GM23338 (cell line): ENCODE measurements at regions not wholly inside any gene's neighbourhood (a gene's known extent, or its start where the extent isn't known, plus 50 kb on each side); places are given as distances from the start of the nearest gene placed in this dataset.

Source experiments
- ATAC-seq: fragments of 200-7000 bp; cut with Tn5 transposase; 3 replicates; pipeline ENCODE4 v1.9.1; 2020
- DNase-seq: peaks from one replicate; pipeline ENCODE4 v3.0.0-alpha.2; 2015; ENCODE audit warnings: low spot score
- H2AFZ ChIP-seq: fragments of 200-600 bp; sonication (generic); 2 replicates; pipeline ENCODE4 v1.8.0; 2016; ENCODE audit warnings: antibody characterized with exemption, mild to moderate bottlenecking, moderate library complexity
- H3F3A ChIP-seq: fragments of 200-600 bp; sonication (generic); replicated peaks from 2 replicates; pipeline ENCODE4 v1.8.0; 2017; ENCODE audit warnings: antibody characterized with exemption, mixed run types, low read depth
- H3K27ac ChIP-seq: fragments of 200-600 bp; sonication (generic); 2 replicates; pipeline ENCODE4 v1.6.1; 2016; ENCODE audit warnings: low read depth
- H3K27me3 ChIP-seq: fragments of 200-600 bp; sonication (generic); 2 replicates; pipeline ENCODE4 v1.8.0; 2016; ENCODE audit warnings: mild to moderate bottlenecking, mixed run types, moderate library complexity; ENCODE audit not compliant: insufficient read depth
- H3K36me3 ChIP-seq: fragments of 200-600 bp; sonication (generic); 2 replicates; pipeline ENCODE4 v1.8.0; 2016; ENCODE audit warnings: mild to moderate bottlenecking; ENCODE audit not compliant: insufficient read depth
- H3K4me1 ChIP-seq: fragments of 200-600 bp; sonication (generic); 2 replicates; pipeline ENCODE4 v1.8.0; 2016; ENCODE audit warnings: mild to moderate bottlenecking, moderate library complexity; ENCODE audit not compliant: insufficient read depth
- H3K4me2 ChIP-seq: fragments of 200-600 bp; sonication (generic); 2 replicates; pipeline ENCODE4 v1.7.1; 2017; ENCODE audit warnings: mixed run types
- H3K4me3 ChIP-seq: fragments of 200-600 bp; sonication (generic); 2 replicates; pipeline ENCODE4 v1.6.1; 2016; ENCODE audit warnings: mixed run types
- H3K79me2 ChIP-seq: fragments of 200-600 bp; sonication (generic); replicated peaks from 2 replicates; pipeline ENCODE4 v1.8.0; 2017; ENCODE audit warnings: mild to moderate bottlenecking; ENCODE audit not compliant: insufficient read depth
- H3K9me2 ChIP-seq: fragments of 200-600 bp; sonication (generic); 2 replicates; pipeline ENCODE4 v1.8.0; 2017; ENCODE audit not compliant: insufficient read depth
- H4K20me1 ChIP-seq: fragments of 200-600 bp; sonication (generic); replicated peaks from 2 replicates; pipeline ENCODE4 v1.8.0; 2017; ENCODE audit warnings: mild to moderate bottlenecking; ENCODE audit not compliant: insufficient read depth
- H3K27ac Mint-ChIP-seq: 2 replicates; pipeline ENCODE4 v1.8.0; 2020; ENCODE audit warnings: inconsistent platforms, mild to moderate bottlenecking, moderate library complexity, mixed read lengths
- H3K27me3 Mint-ChIP-seq: 3 replicates; pipeline ENCODE4 v1.8.0; 2022; ENCODE audit warnings: low read depth, mild to moderate bottlenecking, moderate library complexity, mixed read lengths, inconsistent platforms; ENCODE audit not compliant: insufficient read depth, poor library complexity
- H3K36me3 Mint-ChIP-seq: 3 replicates; pipeline ENCODE4 v1.8.0; 2021; ENCODE audit warnings: low read depth, mild to moderate bottlenecking, inconsistent platforms, moderate library complexity, mixed read lengths
- H3K4me1 Mint-ChIP-seq: 3 replicates; pipeline ENCODE4 v1.8.0; 2020; ENCODE audit warnings: mild to moderate bottlenecking, inconsistent platforms, mixed read lengths
- H3K4me3 Mint-ChIP-seq: 3 replicates; pipeline ENCODE4 v1.8.0; 2021; ENCODE audit warnings: moderate library complexity, mild to moderate bottlenecking, inconsistent platforms, mixed read lengths
- H3K9me3 Mint-ChIP-seq: 3 replicates; pipeline ENCODE4 v1.8.0; 2020; ENCODE audit warnings: moderate library complexity, mild to moderate bottlenecking, inconsistent platforms, mixed read lengths
- CREB1 ChIP-seq: fragments of 250-450 bp; sonication (Bioruptor Pico); IDR thresholded peaks from 2 replicates; pipeline ENCODE4 v1.5.0; 2020; ENCODE audit warnings: low read depth, mild to moderate bottlenecking, moderate library complexity
- EZH2 ChIP-seq: fragments of 200-600 bp; sonication (generic); IDR thresholded peaks from one replicate; pipeline ENCODE4 v1.8.0; 2017; ENCODE audit warnings: antibody characterized with exemption, mild to moderate bottlenecking, low read depth; ENCODE audit not compliant: unreplicated experiment
- EZH2phosphoT487 ChIP-seq: fragments of 200-600 bp; sonication (generic); IDR thresholded peaks from one replicate; pipeline ENCODE4 v1.8.1; 2018; ENCODE audit warnings: antibody characterized with exemption; ENCODE audit not compliant: unreplicated experiment
- JUNB ChIP-seq: IDR thresholded peaks from one replicate; pipeline ENCODE4 v1.6.1; 2016; ENCODE audit warnings: antibody characterized with exemption; ENCODE audit not compliant: unreplicated experiment
- NANOG ChIP-seq: IDR thresholded peaks from 2 replicates; pipeline ENCODE4 v1.6.1; 2016; ENCODE audit warnings: antibody characterized with exemption, borderline replicate concordance
- POLR2AphosphoS5 ChIP-seq: IDR thresholded peaks from 2 replicates; pipeline ENCODE4 v1.6.1; 2016; ENCODE audit warnings: antibody characterized with exemption, low read depth
- STAT1 ChIP-seq: IDR thresholded peaks from one replicate; pipeline ENCODE4 v1.6.1; 2016; ENCODE audit warnings: antibody characterized with exemption; ENCODE audit not compliant: unreplicated experiment
- ZNF114 ChIP-seq: fragments of 250-450 bp; sonication (Bioruptor Pico); IDR thresholded peaks from 2 replicates; pipeline ENCODE4 v1.5.0; 2020; ENCODE audit warnings: mild to moderate bottlenecking, moderate library complexity
- ZNF331 ChIP-seq: fragments of 250-450 bp; sonication (Bioruptor Pico); IDR thresholded peaks from 2 replicates; pipeline ENCODE4 v1.5.0; 2020; ENCODE audit warnings: low read depth, mild to moderate bottlenecking, moderate library complexity
- TF ChIP-seq, protein P1 (sequence below): IDR thresholded peaks from one replicate; pipeline ENCODE4 v1.6.1; 2018; ENCODE audit warnings: antibody characterized with exemption; ENCODE audit not compliant: unreplicated experiment
- TF ChIP-seq, protein P2 (sequence below), 2 experiments: fragments of 200-600 bp in 1 of 2; sonication (generic) in 1 of 2; conservative IDR thresholded peaks; 2 replicates each; pipeline versions ENCODE4 v1.5.1 to v1.6.1; 2016 to 2017; ENCODE audit warnings: antibody characterized with exemption in 2 of 2, low read depth in 2 of 2, mild to moderate bottlenecking in 2 of 2, moderate library complexity in 1 of 2
- TF ChIP-seq, protein P3 (sequence below): IDR thresholded peaks from 2 replicates; pipeline ENCODE4 v1.6.1; 2016; ENCODE audit warnings: antibody characterized with exemption
- TF ChIP-seq, protein P4 (sequence below): fragments of 250-450 bp; sonication (Bioruptor Pico); IDR thresholded peaks from 2 replicates; pipeline ENCODE4 v1.5.0; 2020; ENCODE audit warnings: mild to moderate bottlenecking, moderate library complexity

DNA sequence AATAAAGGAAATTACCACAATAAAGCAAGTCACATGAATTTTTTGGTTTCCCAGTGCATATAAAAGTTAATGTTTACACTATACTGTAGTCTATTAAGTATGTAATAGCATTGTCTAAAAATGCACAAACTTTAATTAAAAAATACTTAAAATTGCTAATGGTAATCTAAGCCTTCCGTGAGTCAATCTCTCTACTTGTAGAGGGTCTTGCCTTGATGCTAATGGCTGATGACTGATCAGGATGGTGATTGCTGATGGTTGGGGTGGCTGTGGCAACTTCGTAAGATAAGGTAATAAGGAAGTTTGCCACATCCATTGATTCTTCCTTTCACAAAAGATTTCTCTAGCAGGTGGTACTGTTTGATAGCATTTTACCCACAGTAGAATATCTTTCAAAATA lies 466.6 kb upstream of the PROX1 start:
- no peaks in the 10 kb centered on the region; the same call in 2 of the 3 replicates for H3K4me1 Mint-ChIP-seq
- Histone ChIP-seq H3K36me3 (no peaks in the 10 kb centered on the region), H3F3A (no peaks in the 10 kb centered on the region), H3K9me2 (peaks cover 6% of the 10 kb centered on the region; the same call in 1 of the 2 replicates), H3K4me3 (no peak overlapping the region), H2AFZ (no peak overlapping the region), H3K4me1 (no peaks in the 10 kb centered on the region), H3K79me2 (no peaks in the 10 kb centered on the region), H3K27ac (no peak overlapping the region), H3K27me3 (no peaks in the 10 kb centered on the region), H4K20me1 (no peaks in the 10 kb centered on the region), H3K4me2 (no peak overlapping the region)
- H3K36me3 Mint-ChIP-seq, result no peaks in the 10 kb centered on the region
- ATAC-seq, result no peak
- TF ChIP-seq, protein P1, sequence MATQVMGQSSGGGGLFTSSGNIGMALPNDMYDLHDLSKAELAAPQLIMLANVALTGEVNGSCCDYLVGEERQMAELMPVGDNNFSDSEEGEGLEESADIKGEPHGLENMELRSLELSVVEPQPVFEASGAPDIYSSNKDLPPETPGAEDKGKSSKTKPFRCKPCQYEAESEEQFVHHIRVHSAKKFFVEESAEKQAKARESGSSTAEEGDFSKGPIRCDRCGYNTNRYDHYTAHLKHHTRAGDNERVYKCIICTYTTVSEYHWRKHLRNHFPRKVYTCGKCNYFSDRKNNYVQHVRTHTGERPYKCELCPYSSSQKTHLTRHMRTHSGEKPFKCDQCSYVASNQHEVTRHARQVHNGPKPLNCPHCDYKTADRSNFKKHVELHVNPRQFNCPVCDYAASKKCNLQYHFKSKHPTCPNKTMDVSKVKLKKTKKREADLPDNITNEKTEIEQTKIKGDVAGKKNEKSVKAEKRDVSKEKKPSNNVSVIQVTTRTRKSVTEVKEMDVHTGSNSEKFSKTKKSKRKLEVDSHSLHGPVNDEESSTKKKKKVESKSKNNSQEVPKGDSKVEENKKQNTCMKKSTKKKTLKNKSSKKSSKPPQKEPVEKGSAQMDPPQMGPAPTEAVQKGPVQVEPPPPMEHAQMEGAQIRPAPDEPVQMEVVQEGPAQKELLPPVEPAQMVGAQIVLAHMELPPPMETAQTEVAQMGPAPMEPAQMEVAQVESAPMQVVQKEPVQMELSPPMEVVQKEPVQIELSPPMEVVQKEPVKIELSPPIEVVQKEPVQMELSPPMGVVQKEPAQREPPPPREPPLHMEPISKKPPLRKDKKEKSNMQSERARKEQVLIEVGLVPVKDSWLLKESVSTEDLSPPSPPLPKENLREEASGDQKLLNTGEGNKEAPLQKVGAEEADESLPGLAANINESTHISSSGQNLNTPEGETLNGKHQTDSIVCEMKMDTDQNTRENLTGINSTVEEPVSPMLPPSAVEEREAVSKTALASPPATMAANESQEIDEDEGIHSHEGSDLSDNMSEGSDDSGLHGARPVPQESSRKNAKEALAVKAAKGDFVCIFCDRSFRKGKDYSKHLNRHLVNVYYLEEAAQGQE, result no peak
- TF ChIP-seq, protein P2, sequence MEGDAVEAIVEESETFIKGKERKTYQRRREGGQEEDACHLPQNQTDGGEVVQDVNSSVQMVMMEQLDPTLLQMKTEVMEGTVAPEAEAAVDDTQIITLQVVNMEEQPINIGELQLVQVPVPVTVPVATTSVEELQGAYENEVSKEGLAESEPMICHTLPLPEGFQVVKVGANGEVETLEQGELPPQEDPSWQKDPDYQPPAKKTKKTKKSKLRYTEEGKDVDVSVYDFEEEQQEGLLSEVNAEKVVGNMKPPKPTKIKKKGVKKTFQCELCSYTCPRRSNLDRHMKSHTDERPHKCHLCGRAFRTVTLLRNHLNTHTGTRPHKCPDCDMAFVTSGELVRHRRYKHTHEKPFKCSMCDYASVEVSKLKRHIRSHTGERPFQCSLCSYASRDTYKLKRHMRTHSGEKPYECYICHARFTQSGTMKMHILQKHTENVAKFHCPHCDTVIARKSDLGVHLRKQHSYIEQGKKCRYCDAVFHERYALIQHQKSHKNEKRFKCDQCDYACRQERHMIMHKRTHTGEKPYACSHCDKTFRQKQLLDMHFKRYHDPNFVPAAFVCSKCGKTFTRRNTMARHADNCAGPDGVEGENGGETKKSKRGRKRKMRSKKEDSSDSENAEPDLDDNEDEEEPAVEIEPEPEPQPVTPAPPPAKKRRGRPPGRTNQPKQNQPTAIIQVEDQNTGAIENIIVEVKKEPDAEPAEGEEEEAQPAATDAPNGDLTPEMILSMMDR (conservative IDR thresholded peaks at IDR 0.05; ENCODE audit: low read depth in 2 of 2), result no peak
- no peak for TF ChIP-seq ZNF114 (CRISPR knock-in tag)
- no peak for TF ChIP-seq STAT1
- TF ChIP-seq, protein P3, sequence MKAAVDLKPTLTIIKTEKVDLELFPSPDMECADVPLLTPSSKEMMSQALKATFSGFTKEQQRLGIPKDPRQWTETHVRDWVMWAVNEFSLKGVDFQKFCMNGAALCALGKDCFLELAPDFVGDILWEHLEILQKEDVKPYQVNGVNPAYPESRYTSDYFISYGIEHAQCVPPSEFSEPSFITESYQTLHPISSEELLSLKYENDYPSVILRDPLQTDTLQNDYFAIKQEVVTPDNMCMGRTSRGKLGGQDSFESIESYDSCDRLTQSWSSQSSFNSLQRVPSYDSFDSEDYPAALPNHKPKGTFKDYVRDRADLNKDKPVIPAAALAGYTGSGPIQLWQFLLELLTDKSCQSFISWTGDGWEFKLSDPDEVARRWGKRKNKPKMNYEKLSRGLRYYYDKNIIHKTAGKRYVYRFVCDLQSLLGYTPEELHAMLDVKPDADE, result no peak
- no peak for TF ChIP-seq EZH2phosphoT487
- no peak for TF ChIP-seq EZH2
- TF ChIP-seq, protein P4, sequence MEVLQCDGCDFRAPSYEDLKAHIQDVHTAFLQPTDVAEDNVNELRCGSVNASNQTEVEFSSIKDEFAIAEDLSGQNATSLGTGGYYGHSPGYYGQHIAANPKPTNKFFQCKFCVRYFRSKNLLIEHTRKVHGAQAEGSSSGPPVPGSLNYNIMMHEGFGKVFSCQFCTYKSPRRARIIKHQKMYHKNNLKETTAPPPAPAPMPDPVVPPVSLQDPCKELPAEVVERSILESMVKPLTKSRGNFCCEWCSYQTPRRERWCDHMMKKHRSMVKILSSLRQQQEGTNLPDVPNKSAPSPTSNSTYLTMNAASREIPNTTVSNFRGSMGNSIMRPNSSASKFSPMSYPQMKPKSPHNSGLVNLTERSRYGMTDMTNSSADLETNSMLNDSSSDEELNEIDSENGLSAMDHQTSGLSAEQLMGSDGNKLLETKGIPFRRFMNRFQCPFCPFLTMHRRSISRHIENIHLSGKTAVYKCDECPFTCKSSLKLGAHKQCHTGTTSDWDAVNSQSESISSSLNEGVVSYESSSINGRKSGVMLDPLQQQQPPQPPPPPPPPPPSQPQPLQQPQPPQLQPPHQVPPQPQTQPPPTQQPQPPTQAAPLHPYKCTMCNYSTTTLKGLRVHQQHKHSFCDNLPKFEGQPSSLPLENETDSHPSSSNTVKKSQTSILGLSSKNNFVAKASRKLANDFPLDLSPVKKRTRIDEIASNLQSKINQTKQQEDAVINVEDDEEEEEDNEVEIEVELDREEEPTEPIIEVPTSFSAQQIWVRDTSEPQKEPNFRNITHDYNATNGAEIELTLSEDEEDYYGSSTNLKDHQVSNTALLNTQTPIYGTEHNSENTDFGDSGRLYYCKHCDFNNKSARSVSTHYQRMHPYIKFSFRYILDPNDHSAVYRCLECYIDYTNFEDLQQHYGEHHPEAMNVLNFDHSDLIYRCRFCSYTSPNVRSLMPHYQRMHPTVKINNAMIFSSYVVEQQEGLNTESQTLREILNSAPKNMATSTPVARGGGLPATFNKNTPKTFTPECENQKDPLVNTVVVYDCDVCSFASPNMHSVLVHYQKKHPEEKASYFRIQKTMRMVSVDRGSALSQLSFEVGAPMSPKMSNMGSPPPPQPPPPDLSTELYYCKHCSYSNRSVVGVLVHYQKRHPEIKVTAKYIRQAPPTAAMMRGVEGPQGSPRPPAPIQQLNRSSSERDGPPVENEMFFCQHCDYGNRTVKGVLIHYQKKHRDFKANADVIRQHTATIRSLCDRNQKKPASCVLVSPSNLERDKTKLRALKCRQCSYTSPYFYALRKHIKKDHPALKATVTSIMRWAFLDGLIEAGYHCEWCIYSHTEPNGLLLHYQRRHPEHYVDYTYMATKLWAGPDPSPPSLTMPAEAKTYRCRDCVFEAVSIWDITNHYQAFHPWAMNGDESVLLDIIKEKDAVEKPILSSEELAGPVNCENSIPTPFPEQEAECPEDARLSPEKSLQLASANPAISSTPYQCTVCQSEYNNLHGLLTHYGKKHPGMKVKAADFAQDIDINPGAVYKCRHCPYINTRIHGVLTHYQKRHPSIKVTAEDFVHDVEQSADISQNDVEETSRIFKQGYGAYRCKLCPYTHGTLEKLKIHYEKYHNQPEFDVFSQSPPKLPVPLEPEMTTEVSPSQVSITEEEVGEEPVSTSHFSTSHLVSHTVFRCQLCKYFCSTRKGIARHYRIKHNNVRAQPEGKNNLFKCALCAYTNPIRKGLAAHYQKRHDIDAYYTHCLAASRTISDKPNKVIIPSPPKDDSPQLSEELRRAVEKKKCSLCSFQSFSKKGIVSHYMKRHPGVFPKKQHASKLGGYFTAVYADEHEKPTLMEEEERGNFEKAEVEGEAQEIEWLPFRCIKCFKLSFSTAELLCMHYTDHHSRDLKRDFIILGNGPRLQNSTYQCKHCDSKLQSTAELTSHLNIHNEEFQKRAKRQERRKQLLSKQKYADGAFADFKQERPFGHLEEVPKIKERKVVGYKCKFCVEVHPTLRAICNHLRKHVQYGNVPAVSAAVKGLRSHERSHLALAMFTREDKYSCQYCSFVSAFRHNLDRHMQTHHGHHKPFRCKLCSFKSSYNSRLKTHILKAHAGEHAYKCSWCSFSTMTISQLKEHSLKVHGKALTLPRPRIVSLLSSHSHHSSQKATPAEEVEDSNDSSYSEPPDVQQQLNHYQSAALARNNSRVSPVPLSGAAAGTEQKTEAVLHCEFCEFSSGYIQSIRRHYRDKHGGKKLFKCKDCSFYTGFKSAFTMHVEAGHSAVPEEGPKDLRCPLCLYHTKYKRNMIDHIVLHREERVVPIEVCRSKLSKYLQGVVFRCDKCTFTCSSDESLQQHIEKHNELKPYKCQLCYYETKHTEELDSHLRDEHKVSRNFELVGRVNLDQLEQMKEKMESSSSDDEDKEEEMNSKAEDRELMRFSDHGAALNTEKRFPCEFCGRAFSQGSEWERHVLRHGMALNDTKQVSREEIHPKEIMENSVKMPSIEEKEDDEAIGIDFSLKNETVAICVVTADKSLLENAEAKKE (CRISPR knock-in tag), result no peak
- TF ChIP-seq NANOG, result no peak
- no peak for TF ChIP-seq CREB1
- no peak for TF ChIP-seq JUNB
- no peak for TF ChIP-seq POLR2AphosphoS5
- no peak for TF ChIP-seq ZNF331 (CRISPR knock-in tag)
- H3K9me3 Mint-ChIP-seq, result peaks cover 5% of the 10 kb centered on the region; the same call in 1 of the 3 replicates
- no peak for DNase-seq
- no peaks in the 10 kb centered on the region for H3K27me3 Mint-ChIP-seq
- H3K27ac Mint-ChIP-seq, result no peak overlapping the region
- no peak overlapping the region for H3K4me3 Mint-ChIP-seq
